ENCODE measurements at regions not wholly inside any gene's neighbourhood (a gene's known extent, or its start where the extent isn't known, plus 50 kb on each side); places are given as distances from the start of the nearest gene placed in this dataset.
A peak's percentile ranks its signal among the peaks of the same experiment; 100 is the strongest.

DNA sequence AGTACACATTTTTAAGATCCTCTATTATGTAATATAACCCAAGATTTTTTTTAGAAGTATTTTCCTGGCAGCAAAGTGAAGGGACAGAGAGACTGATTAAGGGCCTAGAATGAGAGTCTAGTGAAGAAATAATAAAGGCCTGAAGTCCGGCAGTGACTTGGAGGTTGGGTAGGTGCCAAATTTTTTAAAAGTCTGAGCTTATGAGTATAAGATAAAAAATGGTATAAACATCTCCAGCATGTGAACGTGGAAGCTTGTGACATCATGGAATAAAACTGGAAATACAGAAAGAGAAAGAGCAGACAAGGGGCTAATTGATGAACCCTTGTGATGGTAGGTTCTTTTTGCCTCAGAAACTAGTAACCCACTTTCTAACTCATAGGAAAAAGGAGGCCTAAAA, 174.6 kb downstream of the SUCLA2 start:
- peak; percentile 7 for DNase-seq (ENCODE audit: low spot score)

DNA sequence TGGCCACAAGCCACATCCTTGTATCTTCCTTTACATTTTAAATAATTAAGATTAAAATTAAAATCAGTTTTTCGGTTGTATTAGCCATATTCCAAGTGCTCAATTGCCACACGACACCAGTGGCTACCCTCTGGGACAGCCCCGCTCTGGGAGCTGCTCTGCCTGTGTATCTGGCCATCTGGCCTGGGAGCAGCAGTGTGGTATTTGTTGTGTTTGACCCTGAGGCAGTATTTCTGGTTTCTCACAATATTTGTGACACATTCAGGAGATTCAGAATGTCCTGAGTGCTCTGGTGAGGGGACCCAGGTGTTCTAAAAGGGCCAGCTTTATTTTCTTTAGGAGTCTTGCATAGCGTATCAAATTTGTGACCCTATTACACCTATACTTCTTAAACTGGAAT, 179.0 kb downstream of the SUCLA2 start:
- DNase-seq (ENCODE audit: low spot score), result no peak

- no peak for DNase-seq (ENCODE audit: low spot score)
Observed at GRCh38 chr13:47816831-47817230, 184.2 kb downstream of the SUCLA2 start.

DNA sequence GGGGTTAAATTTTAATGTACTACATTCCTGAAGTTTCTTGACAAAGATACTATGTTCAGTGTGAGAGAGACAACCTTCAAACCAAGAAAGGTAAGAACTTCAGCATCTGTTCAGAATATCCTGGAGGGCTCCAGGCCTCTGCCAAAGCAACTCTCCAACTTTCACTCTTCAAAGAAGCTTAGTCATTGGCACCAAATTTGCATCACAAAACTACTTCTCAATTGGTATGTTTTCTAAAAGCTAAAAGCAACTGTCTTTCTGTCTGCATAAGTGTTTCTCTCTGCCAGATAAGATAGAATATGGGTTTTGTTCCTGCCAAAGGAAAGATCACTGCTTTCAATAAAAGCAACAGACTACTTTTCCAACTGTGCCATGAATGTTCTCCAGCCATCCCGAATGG, 187.4 kb downstream of the SUCLA2 start:
- no peak for DNase-seq (ENCODE audit: low spot score)

DNA sequence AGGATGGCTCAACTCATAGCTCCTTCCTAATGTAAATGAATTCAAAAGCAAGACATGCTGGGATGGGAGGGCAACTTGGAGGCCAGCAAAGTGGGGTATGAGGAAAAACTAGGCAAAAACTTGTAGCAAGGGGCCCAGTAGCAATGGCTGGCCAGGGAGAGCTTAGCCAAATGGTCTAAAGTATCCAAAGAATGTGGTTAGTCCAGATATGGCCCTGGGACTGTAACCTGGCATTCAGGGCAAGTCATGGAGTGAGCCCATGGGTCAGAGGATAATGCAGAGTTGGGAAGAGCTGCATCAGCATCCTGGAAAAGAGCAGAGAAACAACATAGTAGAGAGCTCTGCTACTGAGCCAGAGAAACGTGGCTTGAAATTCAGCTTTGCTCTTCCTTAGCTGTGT, 191.7 kb downstream of the SUCLA2 start:
- no peak for DNase-seq (ENCODE audit: low spot score)

DNA sequence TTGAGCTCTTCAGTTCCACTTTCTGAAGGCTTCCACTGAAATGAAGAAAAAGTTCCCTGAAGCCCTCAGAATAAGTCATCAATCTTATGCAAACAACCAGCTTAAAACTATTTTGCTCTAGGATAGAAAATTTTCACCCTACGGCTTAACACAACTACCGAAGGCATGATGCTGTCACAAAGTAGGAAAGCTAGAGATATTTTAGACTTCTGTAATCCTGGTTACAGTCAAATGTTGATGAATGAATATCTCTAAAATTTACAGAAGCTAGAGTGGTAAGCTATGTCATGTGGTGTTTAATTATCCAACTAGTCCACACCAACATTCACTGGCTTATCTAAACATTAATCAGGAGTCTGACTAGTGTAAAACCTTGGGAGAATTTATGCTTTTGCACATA, 197.9 kb downstream of the SUCLA2 start:
- no peak for DNase-seq (ENCODE audit: low spot score)

DNA sequence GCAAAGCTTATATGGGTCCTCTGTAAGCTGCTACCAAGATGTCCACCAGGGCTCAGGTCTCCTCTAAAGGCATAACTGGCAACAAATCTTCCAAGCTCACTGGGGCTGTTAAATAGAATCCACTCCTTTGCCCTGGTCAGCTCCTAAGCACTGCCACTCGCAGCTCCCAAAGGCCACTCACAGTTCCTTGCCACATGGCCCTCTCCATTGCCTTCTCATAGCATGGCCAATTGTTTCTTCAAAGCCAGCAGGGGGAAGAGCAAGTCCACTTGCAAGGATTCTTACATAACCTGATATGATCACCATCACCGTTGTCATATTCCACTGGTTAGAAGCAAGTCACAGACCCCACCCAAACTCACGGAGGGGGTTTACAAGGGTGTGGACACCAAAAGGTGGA, 199.5 kb downstream of the SUCLA2 start:
- no peak for DNase-seq (ENCODE audit: low spot score)

DNA sequence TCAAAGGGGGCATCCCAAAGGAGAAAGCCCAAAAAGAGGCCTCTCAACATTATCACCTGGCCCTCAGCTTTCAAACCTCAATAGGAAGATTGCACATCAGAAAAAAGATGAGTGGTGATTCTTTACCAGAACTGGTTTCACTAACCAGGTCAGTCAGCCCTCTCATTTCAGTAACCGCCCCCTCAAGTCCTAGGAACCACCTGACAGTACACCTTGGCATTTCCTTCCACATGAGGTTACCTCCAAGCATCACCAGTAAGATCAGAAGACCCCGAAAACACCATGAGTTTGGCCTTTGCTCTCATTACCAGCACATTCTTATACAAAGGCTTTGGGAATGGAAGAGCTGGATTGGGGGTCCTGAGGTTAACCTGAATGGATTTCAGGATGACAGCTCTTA, 200.5 kb downstream of the SUCLA2 start:
- DNase-seq (ENCODE audit: low spot score), result no peak

- DNase-seq (ENCODE audit: low spot score), result peak; percentile 11
Observed at GRCh38 chr13:47798906-47799305, 202.2 kb downstream of the SUCLA2 start.

DNA sequence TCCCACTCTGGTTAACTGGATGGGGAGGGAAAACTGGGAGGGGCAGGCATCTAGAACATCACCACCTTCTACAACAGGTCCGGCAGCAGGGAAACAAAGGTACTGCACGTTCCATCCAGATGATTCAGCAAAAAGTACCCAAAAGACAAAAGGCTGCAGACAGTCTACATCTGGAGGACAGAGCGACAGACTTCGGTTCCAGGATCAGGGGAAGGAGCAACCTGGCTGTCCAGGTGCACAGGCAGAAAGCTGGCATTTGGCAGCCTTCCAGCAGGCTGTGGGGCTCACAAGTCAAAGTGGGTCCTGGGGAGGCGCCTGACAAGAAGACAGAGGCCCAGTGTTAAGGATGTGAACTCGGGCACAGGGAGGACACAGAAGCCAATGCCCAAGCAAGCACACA, 202.9 kb downstream of the SUCLA2 start:
- DNase-seq (ENCODE audit: low spot score), result no peak

DNA sequence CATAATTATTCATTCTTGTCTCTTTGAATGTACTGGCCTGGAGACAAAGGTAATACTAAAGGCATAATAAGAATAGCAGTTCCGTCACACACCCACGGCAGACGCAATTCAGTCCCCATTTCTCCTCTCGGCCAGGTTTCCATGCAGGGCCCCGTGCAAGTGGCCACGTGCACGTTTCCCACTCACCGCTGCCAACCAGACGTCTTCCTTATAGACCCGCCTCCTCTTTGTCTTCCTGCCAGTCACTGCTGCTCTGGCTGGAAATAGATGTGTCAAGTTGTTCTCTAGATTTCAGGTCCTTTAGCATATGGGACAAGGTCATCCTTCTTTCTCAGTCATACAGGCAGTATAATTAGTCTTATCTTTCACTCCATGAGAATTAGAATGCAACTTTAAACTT, 204.3 kb downstream of the SUCLA2 start:
- DNase-seq (ENCODE audit: low spot score), result no peak

GRCh38 chr13:47794963-47795362, 206.1 kb downstream of the SUCLA2 start:
- peak; percentile 8 for DNase-seq (ENCODE audit: low spot score)

- DNase-seq (ENCODE audit: low spot score), result no peak
Observed at GRCh38 chr13:47790755-47791154, 210.3 kb downstream of the SUCLA2 start.

GRCh38 chr13:47788844-47789243, 212.2 kb downstream of the SUCLA2 start:
- DNase-seq (ENCODE audit: low spot score), result no peak

GRCh38 chr13:47774671-47774994, 226.4 kb downstream of the SUCLA2 start:
- DNase-seq (ENCODE audit: low spot score), result no peak

- no peak for DNase-seq (ENCODE audit: low spot score)
Observed at GRCh38 chr13:47764817-47765216, 236.3 kb downstream of the SUCLA2 start.

DNA sequence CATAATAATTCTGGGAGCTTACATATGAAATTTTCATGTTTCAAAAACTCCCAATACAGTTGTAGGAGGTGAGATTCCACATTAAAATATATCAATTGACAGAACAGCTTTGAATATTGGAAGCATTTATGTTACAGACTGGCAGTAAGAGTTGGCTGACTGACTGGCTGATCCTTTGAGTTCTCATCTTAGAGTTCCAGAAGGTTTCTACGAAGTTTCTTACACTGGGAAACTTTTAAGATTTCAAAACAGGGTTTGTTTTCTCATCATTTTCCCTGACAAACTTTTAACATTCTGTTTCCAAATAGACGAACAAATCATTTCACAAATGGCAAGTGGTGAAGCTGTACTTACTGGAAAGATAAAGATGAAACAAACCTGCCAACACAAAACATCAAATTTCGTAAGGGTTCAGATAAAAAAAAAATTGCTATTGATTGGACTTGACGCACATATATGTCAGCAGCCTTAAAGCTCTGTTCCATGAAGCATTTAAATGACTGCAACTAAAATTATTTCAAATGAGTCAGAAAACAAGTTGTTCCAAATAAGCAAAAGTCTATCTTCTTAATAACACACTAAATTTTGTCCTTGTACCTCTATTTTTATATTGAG, 243.5 kb downstream of the SUCLA2 start:
- DNase-seq (ENCODE audit: low spot score), result no peak

- DNase-seq (ENCODE audit: low spot score), result no peak
Observed at GRCh38 chr13:47747901-47748300, 253.2 kb downstream of the SUCLA2 start.

- no peak for DNase-seq (ENCODE audit: low spot score)
Observed at GRCh38 chr13:47726394-47726793, 274.7 kb downstream of the SUCLA2 start.

DNA sequence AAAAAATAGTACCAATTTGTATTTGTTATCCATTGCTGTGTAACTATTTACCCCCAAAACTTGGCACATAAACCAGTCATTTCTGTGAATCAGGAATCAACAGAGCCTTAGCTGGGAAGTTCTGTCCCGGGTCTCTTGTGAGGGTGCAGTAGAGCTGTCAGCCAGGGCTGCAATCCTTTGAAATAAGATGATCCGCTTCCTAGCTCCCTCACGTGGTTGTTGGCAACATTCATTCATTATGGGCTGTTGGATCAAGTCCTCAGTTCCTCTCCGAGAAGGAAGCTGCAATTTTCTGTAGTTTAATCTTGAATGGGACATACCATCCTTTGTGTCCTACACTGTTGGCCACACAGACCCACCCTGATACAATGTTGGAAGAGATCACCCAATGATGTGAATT, 277.2 kb downstream of the SUCLA2 start:
- no peak for DNase-seq (ENCODE audit: low spot score)

DNA sequence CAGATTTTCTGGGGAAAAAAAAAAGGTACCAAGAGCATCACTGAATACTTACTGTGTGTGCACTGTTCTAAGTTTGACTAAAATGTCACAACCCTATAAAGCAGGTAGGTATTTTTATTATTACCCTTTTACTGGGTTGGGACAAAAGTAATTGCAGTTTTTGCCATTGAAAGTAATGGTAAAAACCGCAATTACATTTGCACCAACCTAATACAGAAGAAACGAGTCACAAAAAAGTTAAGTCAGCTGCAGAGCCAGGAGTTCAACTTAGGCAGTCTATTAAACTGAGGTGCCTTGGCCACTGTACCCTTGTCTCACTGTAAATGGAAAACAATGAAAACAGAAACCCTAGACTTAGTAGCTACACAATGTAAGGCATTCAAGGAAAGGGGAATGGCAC, 281.9 kb downstream of the SUCLA2 start:
- no peak for DNase-seq (ENCODE audit: low spot score)

GRCh38 chr13:47718556-47718955, 282.5 kb downstream of the SUCLA2 start:
- no peak for DNase-seq (ENCODE audit: low spot score)

- no peak for DNase-seq (ENCODE audit: low spot score)
Observed at GRCh38 chr13:47708386-47708785, 292.7 kb downstream of the SUCLA2 start.

DNA sequence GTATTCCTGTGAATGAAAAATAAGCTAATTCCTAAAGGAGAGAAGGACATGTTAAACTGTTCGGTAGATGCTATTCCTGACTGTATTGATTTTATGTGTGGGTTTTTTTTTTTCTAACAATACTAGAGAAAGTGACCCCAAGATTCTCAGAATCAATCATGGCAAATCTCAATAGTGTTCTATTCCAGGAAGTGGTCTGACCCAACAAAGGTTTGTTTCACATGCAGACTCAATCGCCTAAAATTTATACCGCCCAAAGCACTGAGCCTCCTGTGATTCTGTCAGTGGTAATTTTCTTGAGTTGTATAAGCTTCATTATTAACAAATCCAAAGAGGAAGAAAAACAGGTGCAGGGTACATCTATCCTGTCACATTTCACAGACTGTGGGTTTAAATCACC, 293.7 kb downstream of the SUCLA2 start:
- no peak for DNase-seq (ENCODE audit: low spot score)

DNA sequence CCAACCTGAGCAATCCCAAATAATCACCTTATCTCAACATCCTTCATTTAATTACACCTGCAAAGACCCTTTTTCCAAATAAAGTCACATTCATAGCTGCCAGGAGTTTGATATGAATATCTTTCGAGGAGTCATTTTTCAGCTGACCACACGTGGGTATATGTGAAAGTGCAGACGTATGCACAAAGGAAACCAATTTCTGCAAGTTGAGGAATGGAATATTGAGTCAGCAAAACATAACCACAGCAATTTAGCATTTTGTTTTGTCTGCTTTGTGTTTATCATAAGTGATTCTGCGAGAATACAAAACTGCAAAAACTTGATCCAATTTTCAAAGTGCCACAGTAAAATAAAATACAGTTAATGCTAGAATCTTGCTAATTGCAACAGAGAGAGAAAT, 295.9 kb downstream of the SUCLA2 start:
- DNase-seq (ENCODE audit: low spot score), result no peak

All from hepatic stellate cell (primary cell).